Adrenal gland (tissue), 5 donors: ENCODE measurements at regions not wholly inside any gene's neighbourhood (a gene's known extent, or its start where the extent isn't known, plus 50 kb on each side); places are given as distances from the start of the nearest gene placed in this dataset.

Experiments used
- POLR2A ChIP-seq, 2 donors: fragments of 450-650 bp; IDR thresholded peaks; one replicate each; pipeline ENCODE4 v1.6.1; 2017; ENCODE audit warnings: antibody characterized with exemption in 2 of 2, mild to moderate bottlenecking in 2 of 2, moderate library complexity in 1 of 2
- TF ChIP-seq, protein P1 (sequence below), 6 experiments: fragments of 450-650 bp in 4 of 6; fragments of 200-600 bp in 2 of 6; sonication (generic) in 1 of 6; IDR thresholded peaks; 1 replicate in 5 of 6; 2 replicates in 1 of 6; pipeline versions ENCODE4 v1.5.1 to v1.8.0; 2016 to 2021; ENCODE audit warnings: antibody characterized with exemption in 6 of 6, mild to moderate bottlenecking in 2 of 6, moderate library complexity in 1 of 6
- donor health status: DM: no; HTN: no; CAD: no.

DNA sequence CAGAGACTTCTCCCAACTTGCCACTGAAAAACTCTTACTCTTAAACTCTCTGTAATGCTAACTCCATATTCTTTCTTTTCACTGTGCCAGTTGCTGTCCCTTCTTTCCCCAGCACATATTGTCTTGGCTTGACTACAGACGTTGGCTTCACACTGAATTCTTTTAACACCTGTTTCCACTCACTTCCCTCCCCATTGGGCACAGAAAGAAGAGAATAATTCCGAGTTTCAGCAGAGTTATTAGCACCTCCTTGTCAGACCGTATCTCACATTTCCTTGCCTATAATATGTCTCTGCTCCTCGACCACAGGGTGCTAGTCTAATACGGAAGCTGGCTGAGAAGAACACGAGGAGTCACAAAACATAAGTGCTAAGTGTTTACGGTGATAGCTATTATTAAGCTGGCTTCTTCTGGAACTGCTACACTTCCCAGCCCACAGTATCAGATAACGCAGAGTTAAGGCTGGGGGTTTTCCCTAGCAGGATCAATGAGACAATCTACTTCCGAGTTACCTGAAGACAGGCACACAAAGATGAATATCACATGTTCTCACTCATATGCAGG, 188.5 kb upstream of the CDH8 start:
- TF ChIP-seq POLR2A (IDR thresholded peaks at IDR 0.05), result no peak
- TF ChIP-seq, protein P1, sequence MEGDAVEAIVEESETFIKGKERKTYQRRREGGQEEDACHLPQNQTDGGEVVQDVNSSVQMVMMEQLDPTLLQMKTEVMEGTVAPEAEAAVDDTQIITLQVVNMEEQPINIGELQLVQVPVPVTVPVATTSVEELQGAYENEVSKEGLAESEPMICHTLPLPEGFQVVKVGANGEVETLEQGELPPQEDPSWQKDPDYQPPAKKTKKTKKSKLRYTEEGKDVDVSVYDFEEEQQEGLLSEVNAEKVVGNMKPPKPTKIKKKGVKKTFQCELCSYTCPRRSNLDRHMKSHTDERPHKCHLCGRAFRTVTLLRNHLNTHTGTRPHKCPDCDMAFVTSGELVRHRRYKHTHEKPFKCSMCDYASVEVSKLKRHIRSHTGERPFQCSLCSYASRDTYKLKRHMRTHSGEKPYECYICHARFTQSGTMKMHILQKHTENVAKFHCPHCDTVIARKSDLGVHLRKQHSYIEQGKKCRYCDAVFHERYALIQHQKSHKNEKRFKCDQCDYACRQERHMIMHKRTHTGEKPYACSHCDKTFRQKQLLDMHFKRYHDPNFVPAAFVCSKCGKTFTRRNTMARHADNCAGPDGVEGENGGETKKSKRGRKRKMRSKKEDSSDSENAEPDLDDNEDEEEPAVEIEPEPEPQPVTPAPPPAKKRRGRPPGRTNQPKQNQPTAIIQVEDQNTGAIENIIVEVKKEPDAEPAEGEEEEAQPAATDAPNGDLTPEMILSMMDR (IDR thresholded peaks at IDR 0.05), result no peak
